Stimulated activated CD4-positive, alpha-beta T cell treated with anti-CD3 and anti-CD28 coated beads, Interleukin-1b, Interleukin-23, amount 100 ng/mL, for 48 hours (primary cell): ENCODE measurements at regions not wholly inside any gene's neighbourhood (a gene's known extent, or its start where the extent isn't known, plus 50 kb on each side); places are given as distances from the start of the nearest gene placed in this dataset.

Experiments
- DNase-seq: peaks from one replicate; pipeline ENCODE4 v3.0.0-alpha.2; 2020

GRCh38 chr6:26216886-26217713 is 129.9 kb downstream of the HFE start:
- DNase-seq = peak; percentile 87

DNA sequence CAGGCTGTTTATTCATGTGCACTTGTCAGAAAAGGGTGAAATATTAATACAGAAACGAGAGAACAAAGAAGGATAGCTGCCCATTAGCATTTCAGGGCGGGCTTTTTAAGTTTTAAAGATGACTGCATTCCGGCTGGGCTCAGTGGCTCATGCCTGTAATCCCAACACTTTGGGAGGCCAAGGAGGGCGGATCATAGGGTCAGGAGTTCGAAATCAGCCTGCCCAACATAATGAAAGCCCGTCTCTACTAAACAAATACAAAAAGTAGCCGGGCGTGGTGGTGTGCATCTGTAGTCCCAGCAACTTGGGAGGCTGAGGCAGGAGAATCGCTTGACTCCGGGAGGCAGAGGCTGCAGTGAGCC is 130.5 kb downstream of the HFE start:
- no peak for DNase-seq

- DNase-seq = no peak
These were observed 131.6 kb downstream of the HFE start for GRCh38 chr6:26218824-26219223.

DNA sequence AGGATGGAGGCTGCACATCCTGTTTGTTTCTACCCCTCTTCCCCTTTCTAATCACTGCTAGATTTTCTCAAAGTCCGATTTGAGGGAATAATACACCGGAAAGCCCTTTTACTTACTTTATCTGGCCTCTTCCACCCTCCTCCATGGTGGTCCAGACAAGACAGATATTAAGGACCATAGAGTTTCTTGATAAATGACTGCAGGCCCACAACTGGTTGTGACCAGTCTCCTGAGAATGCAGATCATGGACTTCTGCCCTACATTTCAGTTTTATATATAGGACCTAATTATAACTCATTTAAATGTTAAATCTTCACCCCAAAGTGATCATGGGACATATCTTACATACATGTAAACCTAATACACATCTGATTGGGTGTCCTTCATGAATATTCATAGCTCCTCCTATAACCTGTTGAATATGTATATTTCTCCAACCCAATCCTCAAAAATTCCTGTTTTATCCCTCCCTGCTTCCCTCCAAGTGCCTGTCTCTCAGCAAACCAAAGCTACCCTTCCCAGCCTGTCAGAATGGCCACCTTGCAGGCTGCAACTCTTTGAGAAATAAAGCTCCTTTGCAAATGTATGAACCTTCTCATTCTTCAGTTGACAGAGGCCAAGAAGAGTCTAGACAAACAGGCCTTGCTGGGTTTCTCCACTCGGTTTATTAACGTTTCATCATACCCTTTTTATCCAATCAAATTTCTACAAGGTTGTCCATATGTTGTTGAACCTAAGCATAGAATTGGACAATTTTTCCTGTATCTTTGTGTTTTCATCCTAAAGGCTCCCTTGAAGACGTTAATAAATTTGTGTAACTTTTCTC is 133.1 kb downstream of the HFE start:
- no peak for DNase-seq

- DNase-seq = no peak
These were observed 134.0 kb downstream of the HFE start for GRCh38 chr6:26221186-26221585.

DNA sequence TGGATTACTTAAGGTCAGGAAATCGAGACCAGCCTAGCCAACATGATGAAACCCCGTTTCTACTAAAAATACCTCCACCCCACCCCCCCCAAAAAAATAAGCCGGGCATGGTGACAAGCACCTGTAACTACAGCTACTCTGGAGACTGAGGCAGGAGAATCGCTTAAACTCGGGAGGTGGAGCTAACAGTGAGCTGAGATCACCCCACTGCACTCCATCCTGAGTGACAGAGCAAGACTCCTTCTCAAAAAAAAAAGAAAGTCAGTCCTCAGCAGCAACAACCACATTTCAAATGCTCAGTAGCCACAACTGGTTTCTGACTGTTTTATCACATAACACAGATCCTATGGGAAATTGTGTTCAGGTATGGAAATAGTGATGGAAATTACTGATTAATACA is 135.3 kb downstream of the HFE start:
- DNase-seq = no peak

DNA sequence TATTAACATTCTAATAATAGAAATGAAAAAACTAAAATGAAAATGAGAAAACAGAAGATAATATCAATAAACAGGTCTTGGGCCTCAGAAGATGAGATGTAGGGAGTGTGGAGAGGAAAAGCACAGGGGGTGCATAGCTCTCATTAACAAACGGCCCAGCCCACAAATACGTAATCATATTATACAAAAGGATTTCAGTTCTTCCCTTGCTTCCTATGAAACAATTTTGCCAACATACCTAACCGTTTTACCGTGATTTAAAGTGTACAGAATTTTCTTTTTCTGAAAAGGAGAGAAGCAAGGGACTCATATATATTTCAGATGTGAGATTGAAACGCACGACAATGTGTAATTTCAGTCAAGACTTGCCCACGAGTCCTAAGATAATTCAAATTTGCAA is 136.0 kb downstream of the HFE start:
- DNase-seq = no peak

DNA sequence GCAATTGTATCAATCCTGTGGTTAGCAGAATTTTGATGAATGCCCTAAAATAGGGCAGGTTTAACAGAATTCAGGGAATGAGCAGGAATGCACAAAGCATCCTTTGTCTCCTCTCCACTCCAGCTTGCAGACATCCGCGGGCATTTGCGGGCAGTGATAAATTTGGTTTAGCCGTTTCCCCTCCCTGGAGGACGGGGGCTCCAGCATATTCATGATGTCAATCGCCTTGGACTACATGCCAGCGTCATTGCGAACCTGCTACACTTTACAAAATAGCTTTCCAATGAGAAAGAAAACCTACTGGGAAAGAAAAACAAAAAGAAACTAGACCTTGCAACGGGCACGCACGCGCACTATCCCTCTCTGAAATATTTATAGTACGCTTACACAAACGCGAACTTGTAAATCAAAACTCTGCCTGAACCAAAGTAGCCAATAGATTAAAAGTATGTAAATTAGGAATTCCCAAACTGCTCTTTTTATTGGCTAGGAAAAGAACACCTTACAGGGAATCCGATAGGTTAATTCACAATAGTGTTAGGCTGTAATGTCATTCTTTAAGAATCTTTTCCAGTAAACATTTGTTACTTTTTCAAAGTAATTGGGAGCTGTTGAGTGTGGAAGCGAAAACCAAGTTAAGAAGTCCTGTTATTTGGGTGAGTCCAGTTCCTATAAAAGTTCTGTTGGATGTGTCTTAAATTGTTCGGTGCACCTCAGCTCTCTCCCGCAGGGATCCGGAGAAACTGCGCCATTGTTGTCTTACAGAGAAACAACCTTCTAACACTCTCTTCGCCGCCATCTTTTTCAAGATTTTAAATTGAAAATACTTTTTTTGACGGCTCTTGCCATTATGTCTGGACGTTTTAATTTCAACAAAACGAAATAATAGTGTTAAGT is 136.7 kb downstream of the HFE start:
- DNase-seq = peak; percentile 56

- no peak for DNase-seq
These were observed 137.3 kb downstream of the HFE start for GRCh38 chr6:26224547-26224912.

DNA sequence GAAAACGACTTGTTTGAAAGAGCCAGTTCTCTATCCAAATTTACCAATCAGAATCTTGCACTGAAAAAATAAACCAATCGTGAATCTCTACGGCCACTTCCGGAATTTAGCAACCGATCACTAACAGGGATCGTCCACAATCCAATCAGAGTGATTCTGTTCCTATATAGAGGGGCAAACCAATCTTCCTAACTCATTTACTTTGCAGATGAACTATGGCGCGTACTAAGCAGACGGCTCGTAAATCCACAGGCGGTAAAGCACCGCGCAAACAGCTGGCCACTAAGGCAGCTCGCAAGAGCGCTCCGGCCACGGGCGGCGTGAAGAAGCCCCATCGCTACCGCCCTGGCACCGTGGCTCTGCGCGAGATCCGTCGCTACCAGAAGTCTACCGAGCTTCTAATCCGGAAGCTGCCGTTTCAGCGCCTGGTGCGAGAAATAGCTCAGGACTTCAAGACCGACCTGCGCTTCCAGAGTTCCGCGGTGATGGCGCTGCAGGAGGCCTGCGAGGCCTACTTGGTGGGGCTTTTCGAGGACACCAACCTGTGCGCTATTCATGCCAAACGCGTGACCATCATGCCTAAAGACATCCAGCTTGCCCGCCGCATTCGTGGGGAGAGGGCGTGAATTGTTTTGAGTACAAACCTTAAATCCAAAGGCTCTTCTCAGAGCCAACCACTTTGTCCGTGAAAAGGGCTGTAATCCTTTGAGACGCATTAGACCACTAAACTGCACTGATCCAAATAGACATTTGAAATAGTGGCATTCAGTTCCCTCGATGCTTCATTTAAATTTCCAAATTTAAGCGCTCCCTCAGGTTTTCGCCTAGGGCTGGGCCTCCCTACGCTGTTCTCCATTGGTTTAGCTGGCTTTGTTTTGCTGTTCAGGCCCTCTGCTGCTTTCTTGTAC is 138.0 kb downstream of the HFE start:
- no peak for DNase-seq

DNA sequence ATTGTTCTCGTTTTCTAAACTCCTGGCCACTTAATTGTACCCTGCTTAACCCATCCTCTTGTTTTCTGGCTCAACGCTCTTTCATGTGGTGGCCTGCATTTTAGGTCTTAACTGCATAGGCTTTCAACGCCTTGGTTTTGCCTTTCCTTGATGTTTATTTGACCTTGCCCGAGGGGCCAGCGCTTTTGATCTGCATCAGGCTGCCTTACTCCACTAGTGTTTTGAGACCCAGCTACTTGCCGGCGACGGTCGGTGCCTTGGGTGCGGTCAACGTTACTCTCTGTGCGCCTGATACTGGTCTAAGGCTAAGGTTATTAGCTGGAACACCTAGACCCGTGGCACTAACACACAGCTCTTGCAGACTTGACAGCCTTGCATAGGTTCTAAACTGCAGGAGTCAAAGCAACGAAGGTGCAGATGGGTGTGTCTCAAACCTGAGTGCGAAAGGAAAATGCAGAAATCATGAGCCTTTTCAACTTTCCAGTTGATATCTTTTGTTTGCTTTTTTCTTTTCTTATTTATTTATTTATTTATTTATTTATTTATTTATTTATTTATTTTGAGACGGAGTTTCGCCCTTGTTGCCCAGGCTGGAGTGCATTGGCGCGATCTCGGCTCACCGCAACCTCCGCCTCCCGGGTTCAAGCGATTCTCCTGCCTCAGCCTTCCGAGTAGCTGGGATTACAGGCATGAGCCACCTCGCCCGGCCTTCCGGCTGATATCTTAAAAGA is 138.8 kb downstream of the HFE start:
- no peak for DNase-seq

DNA sequence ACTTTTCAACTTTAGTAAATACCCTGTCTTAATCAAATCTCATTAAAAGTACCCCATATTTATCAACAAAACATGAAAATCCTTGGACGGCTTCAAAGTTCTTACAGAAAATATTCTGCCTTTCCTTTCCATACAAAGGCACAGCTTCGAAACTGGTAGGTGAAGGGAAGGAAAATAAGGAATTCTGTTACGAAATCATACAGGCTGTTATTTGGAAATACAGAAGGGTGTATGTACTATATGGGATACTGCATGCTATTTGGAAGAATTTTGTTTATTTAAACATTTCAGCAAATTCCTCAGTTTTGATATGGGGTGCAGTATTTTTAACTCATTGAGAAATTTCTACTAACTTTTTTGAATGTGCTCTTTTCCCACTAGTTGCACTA is 138.4 kb upstream of the BTN3A2 start:
- no peak for DNase-seq

- no peak for DNase-seq
These were observed 134.6 kb upstream of the BTN3A2 start for GRCh38 chr6:26230351-26230750.

- no peak for DNase-seq
These were observed 133.9 kb upstream of the BTN3A2 start for GRCh38 chr6:26231006-26231587.

DNA sequence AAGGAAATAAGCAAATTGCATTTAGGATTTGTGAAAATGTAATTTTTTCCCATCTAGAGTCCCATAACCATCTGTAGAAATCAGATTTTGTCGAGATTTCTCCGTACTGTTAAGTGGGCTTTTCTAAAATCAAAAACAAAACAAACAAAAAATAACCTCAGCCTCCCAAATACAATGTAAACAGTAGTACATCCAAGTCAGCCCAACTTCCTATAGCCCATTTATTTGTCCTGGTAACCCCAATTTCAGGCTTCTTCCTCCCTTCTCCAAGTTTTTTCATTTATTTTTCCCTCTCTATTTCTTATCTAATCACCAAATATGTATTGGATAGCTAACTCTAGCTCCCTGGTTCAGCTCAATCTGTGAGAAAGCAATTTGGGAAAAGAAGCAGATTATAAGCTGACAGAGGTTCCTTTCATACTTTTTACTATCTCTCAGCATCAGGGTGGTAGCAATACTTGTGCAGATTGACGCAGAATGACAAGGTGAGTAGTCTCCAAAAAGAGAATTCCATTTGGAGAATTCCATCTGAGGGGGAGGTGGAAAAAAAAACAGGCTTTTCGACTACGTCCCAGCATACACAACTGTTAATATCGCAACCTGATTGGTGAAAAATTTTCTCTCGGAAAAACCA is 132.6 kb upstream of the BTN3A2 start:
- no peak for DNase-seq

- peak; percentile 68 for DNase-seq
These were observed 131.9 kb upstream of the BTN3A2 start for GRCh38 chr6:26232940-26233648.

- peak; percentile 84 for DNase-seq
These were observed 131.2 kb upstream of the BTN3A2 start for GRCh38 chr6:26233649-26234420.

DNA sequence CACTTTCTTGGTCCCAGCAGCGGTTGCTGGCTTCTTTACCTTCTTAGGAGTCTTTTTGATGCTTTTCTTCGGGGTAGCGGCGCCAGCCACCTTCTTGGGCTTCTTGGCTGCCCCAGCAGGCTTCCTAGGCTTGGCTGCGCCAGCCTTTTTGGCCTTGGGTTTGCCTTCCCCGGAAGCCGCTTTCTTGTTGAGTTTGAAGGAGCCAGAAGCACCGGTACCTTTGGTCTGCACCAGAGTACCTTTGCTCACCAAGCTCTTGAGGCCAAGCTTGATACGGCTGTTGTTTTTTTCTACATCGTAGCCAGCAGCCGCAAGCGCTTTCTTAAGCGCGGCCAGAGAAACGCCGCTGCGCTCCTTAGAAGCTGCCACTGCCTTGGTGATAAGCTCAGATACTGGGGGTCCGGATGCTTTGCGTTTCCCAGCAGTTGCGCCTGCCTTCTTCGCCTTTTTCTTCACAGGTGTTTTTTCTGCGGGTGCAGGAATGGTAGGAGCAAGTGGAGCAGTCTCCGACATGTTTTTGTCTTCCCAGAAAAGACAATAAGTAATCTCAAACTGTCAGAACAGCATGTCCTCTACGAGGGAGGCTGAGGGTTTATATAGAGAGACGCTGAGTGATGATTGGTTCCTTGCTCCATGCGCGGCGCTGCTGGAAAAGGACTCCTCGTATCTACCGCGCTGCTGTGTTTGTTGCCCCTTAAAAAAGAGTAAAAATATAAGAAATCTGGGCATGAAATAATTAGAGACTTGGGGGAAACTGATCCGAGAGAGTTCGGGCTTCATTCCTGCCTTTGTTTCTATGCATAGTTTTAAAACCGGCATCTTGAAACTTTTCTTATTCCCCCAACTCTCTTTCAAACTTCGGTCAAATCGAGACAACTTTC is 130.3 kb upstream of the BTN3A2 start:
- DNase-seq = peak; percentile 77
